GM12878 (cell line): ENCODE measurements at regions not wholly inside any gene's neighbourhood (a gene's known extent, or its start where the extent isn't known, plus 50 kb on each side); places are given as distances from the start of the nearest gene placed in this dataset.

Experiments used
- ATAC-seq: fragments of 200-7000 bp; cut with Tn5 transposase; 3 replicates; pipeline ENCODE4 v1.9.1; 2020; ENCODE audit warnings: mild to moderate bottlenecking, moderate library complexity
- BruUV-seq: library from RNA; stranded (reverse); fragments of 400-500 nt; replicated peaks from 2 replicates; lab custom pipeline; 2021; lab: Mats Ljungman, UMichigan
- CTCF ChIA-PET: fragments of 300-600 bp; sonication (Branson Sonifier 250); formaldehyde crosslinking; extraction: SDS; loops from one replicate; lab custom pipeline; 2021; ENCODE audit warnings: inconsistent platforms; lab: Yijun Ruan, JAX
- POLR2A ChIA-PET: fragments of 350-600 bp; formaldehyde crosslinking; extraction: SDS; loops from one replicate; lab custom pipeline; 2021; ENCODE audit warnings: inconsistent platforms; lab: Charles Lee
- RAD21 ChIA-PET: fragments of 300-600 bp; sonication (Branson Sonifier 250); formaldehyde crosslinking; loops from one replicate; lab custom pipeline; 2023; ENCODE audit warnings: antibody characterized with exemption; ENCODE audit not compliant: unreplicated experiment; lab: Charles Lee
- SMC1A ChIA-PET: fragments of 300-600 bp; sonication (Branson Sonifier 250); formaldehyde crosslinking; loops from one replicate; lab custom pipeline; 2023; ENCODE audit not compliant: unreplicated experiment, uncharacterized antibody; lab: Charles Lee
- DNase-seq: peaks from one replicate; pipeline ENCODE4 v3.0.0-alpha.2; 2011; ENCODE audit warnings: low read depth, low spot score
- FAIRE-seq: peaks from 3 replicates; lab custom pipeline; 2011; peaks lifted over from hg19 to GRCh38; lab: Jason Lieb, UNC
- H2AFZ ChIP-seq: 2 replicates; pipeline ENCODE4 v1.6.0; 2011; ENCODE audit warnings: low read depth, low read length, control low read depth; ENCODE audit not compliant: control insufficient read depth
- H3K27ac ChIP-seq: 2 replicates; pipeline ENCODE4 v1.5.1; 2011; ENCODE audit warnings: control low read depth; ENCODE audit not compliant: control insufficient read depth, insufficient read depth
- H3K27me3 ChIP-seq, 2 experiments: replicated peaks in 1 of 2; 2 replicates each; pipeline versions ENCODE4 v1.6.0 to v1.6.1; 2011; ENCODE audit warnings: low read length in 1 of 2; ENCODE audit not compliant: control insufficient read depth in 2 of 2, insufficient read depth in 2 of 2
- H3K36me3 ChIP-seq, 2 experiments: 2 replicates each; pipeline ENCODE4 v1.5.1; 2011; ENCODE audit warnings: low read length in 1 of 2; ENCODE audit not compliant: control insufficient read depth in 2 of 2, insufficient read depth in 2 of 2
- H3K4me1 ChIP-seq: 2 replicates; pipeline ENCODE4 v1.6.1; 2011; ENCODE audit warnings: mild to moderate bottlenecking, low read length, moderate library complexity, mixed read lengths; ENCODE audit not compliant: control insufficient read depth, insufficient read depth
- H3K4me2 ChIP-seq: 2 replicates; pipeline ENCODE4 v1.6.0; 2011; ENCODE audit warnings: control low read depth; ENCODE audit not compliant: control insufficient read depth, insufficient read depth
- H3K4me3 ChIP-seq: fragments of 200-600 bp; sonication (generic); 2 replicates; pipeline ENCODE4 v1.5.1; 2016
- H3K79me2 ChIP-seq: 2 replicates; pipeline ENCODE4 v1.6.0; 2011; ENCODE audit warnings: low read length; ENCODE audit not compliant: control insufficient read depth, insufficient read depth
- H3K9ac ChIP-seq: 2 replicates; pipeline ENCODE4 v1.8.0; 2011; ENCODE audit warnings: low read length, control low read depth, mixed read lengths; ENCODE audit not compliant: control insufficient read depth, insufficient read depth
- H3K9me3 ChIP-seq: replicated peaks from 3 replicates; pipeline ENCODE4 v1.5.1; 2011; ENCODE audit warnings: mild to moderate bottlenecking, low read length; ENCODE audit not compliant: control insufficient read depth, insufficient read depth
- H4K20me1 ChIP-seq: 2 replicates; pipeline ENCODE4 v1.6.0; 2011; ENCODE audit not compliant: control insufficient read depth, insufficient read depth
- BMI1 ChIP-seq: fragments of 450-650 bp; IDR thresholded peaks from 2 replicates; pipeline ENCODE4 v1.6.1; 2016; ENCODE audit warnings: mild to moderate bottlenecking, moderate library complexity, borderline replicate concordance
- CBX5 ChIP-seq: sonication (generic); IDR thresholded peaks from 2 replicates; pipeline ENCODE4 v1.6.1; 2016; ENCODE audit warnings: low read depth, moderate library complexity, mild to moderate bottlenecking, inconsistent platforms
- CHD2 ChIP-seq: IDR thresholded peaks from 2 replicates; pipeline ENCODE4 v1.6.1; 2011; ENCODE audit warnings: low read depth, low read length, improper control_type of control experiment, borderline replicate concordance
- ETV6 ChIP-seq, 2 experiments: fragments of 450-650 bp in 1 of 2; IDR thresholded peaks in 1 of 2; conservative IDR thresholded peaks in 1 of 2; 2 replicates each; pipeline ENCODE4 v1.6.1; 2014; ENCODE audit warnings: antibody characterized with exemption in 1 of 2, borderline replicate concordance in 1 of 2, low read depth in 1 of 2, mild to moderate bottlenecking in 1 of 2, moderate library complexity in 1 of 2
- EZH2 ChIP-seq: IDR thresholded peaks from 2 replicates; pipeline ENCODE4 v1.6.1; 2012; ENCODE audit warnings: low read depth, mild to moderate bottlenecking, control low read depth, inconsistent platforms, low read length, borderline replicate concordance; ENCODE audit not compliant: control insufficient read depth
- JUNB ChIP-seq: IDR thresholded peaks from 2 replicates; pipeline ENCODE4 v1.6.1; 2016; ENCODE audit warnings: antibody characterized with exemption, mild to moderate bottlenecking
- JUND ChIP-seq: IDR thresholded peaks from 2 replicates; pipeline ENCODE4 v1.6.1; 2012; ENCODE audit warnings: low read depth, mild to moderate bottlenecking, low read length, improper control_type of control experiment, moderate library complexity
- RAD51 ChIP-seq: fragments of 450-650 bp; IDR thresholded peaks from 2 replicates; pipeline ENCODE4 v1.6.1; 2016; ENCODE audit warnings: moderate library complexity, mild to moderate bottlenecking, inconsistent platforms
- SRF ChIP-seq, 2 experiments: IDR thresholded peaks; 2 replicates each; pipeline ENCODE4 v1.6.1; 2011; ENCODE audit warnings: low read depth in 2 of 2, low read length in 2 of 2, mild to moderate bottlenecking in 1 of 2, moderate library complexity in 1 of 2
- TCF7 ChIP-seq: IDR thresholded peaks from 2 replicates; pipeline ENCODE4 v1.6.1; 2014; ENCODE audit warnings: antibody characterized with exemption, borderline replicate concordance
- YBX1 ChIP-seq: fragments of 450-650 bp; IDR thresholded peaks from 2 replicates; pipeline ENCODE4 v1.6.1; 2016; ENCODE audit warnings: antibody characterized with exemption
- WGBS: methylation state at CpG from one replicate; pipeline ENCODE4 v1.1.6; 2016; ENCODE audit warnings: low lambda C conversion rate; ENCODE audit not compliant: insufficient replicate concordance, insufficient coverage; ENCODE audit errors: missing lambda C conversion rate; 5-methylcytosine and 5-hydroxymethylcytosine counted together
- in situ Hi-C: fragments of 300-500 bp; cut with MboI; formaldehyde crosslinking; loops from 9 replicates; pipeline ENCODE4 v1.14.3; 2018; ENCODE audit warnings: mixed read lengths
- intact Hi-C: fragments of 100-400 bp; cut with micrococcal nuclease; formaldehyde crosslinking; loops from one replicate; pipeline ENCODE4 v1.14.2; 2022; ENCODE audit not compliant: unreplicated experiment
- TF ChIP-seq, protein P1 (sequence below): fragments of 450-650 bp; IDR thresholded peaks from 2 replicates; pipeline ENCODE4 v1.6.1; 2017; ENCODE audit warnings: mild to moderate bottlenecking, low read depth, inconsistent platforms; ENCODE audit not compliant: poor library complexity, severe bottlenecking
- TF ChIP-seq, protein P2 (sequence below): fragments of 450-650 bp; IDR thresholded peaks from 2 replicates; pipeline ENCODE4 v1.6.1; 2017; ENCODE audit warnings: low read depth, mild to moderate bottlenecking, moderate library complexity

DNA sequence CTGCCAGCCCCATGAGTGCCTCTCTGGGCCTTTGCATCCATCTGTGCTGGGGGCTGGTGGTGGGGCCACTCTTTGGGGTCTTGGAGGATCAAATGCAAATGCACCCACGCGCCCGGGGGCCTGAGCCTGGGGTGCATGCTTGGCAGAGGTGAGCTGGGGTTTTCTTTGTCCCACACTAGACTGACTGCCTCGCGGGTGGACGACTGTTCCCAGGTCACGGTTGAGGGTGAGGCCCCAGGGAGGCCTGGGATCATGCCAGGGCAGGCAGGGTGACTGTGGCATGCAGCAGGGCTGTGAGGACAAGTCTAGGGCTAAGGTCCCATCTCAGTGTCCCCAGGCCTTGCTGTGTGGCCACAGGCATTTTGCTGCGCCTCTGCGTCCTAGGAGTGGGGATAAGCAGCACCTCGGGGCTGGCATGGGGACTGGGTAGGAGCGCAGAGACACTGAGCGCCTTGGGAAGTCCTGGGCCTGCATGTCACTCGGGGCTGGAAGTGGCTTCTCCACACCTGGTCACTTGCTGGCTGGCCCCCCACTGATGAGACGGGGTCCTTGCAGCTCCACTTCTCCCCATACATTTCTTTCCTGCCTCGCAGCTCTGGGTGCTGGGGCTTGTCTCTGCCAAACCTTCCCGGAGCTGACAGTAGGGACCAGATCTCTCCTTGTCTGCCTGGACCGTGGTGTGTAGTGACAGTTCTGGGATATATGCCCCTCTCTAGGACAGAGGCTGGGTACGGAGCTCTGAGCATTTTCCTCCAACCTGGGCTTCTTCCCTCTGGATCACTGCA, 133.1 kb downstream of the CTTN start (continued):
- TF ChIP-seq CBX5 (no peak), JUND (no peak), TCF7 (no peak)

DNA sequence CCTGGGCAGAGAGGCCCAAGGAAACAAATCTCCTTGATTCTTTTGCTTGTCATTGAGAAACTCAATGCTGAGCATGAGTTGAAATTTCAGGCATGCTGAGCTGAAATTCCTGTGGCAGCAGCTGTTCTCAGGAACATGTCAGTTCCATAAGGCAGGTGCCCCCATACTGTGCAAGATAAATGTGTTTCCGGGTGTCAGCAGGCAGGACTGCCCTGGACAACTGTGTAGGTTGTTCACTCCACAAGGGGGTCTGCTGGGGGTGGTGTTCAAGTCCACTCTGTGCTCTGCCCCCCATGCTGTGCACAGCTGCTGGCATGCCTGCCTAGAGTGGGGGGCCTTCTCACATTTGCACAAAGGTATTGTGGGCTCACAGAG, 133.7 kb downstream of the CTTN start:
- H4K20me1 ChIP-seq: no peaks in the 10 kb centered on the region
- H3K4me2 ChIP-seq: no peak overlapping the region
- FAIRE-seq: no peak
- no peaks in the 10 kb centered on the region for H3K27me3 ChIP-seq
- ChIA-PET POLR2A (no interaction called here), SMC1A (no interaction called here), RAD21 (no interaction called here), CTCF (no interaction called here)
- DNase-seq: no peak
- H3K4me1 ChIP-seq: no peaks in the 10 kb centered on the region
- H3K79me2 ChIP-seq: no peaks in the 10 kb centered on the region
- no peak for ATAC-seq
- H2AFZ ChIP-seq: no peak overlapping the region
- H3K4me3 ChIP-seq: no peak overlapping the region
- H3K9ac ChIP-seq: no peak overlapping the region
- intact Hi-C loops (no loop called here), in situ Hi-C loops (no loop called here)
- BruUV-seq: no TSS peak
- H3K36me3 ChIP-seq: no peaks in the 10 kb centered on the region
- H3K27ac ChIP-seq: no peak overlapping the region
- WGBS: 67% methylated on average over 1 of the region's 1 CpG
- H3K9me3 ChIP-seq: no peaks in the 10 kb centered on the region; the same call in 2 of the 3 replicates
- TF ChIP-seq, protein P1, sequence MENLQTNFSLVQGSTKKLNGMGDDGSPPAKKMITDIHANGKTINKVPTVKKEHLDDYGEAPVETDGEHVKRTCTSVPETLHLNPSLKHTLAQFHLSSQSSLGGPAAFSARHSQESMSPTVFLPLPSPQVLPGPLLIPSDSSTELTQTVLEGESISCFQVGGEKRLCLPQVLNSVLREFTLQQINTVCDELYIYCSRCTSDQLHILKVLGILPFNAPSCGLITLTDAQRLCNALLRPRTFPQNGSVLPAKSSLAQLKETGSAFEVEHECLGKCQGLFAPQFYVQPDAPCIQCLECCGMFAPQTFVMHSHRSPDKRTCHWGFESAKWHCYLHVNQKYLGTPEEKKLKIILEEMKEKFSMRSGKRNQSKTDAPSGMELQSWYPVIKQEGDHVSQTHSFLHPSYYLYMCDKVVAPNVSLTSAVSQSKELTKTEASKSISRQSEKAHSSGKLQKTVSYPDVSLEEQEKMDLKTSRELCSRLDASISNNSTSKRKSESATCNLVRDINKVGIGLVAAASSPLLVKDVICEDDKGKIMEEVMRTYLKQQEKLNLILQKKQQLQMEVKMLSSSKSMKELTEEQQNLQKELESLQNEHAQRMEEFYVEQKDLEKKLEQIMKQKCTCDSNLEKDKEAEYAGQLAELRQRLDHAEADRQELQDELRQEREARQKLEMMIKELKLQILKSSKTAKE: no peak
- TF ChIP-seq JUNB (no peak), RAD51 (no peak), BMI1 (no peak), CHD2 (no peak), YBX1 (no peak), ETV6 (conservative IDR thresholded peaks at IDR 0.05 in 1 of 2, IDR thresholded peaks at IDR 0.05 in 1 of 2; ENCODE audit: borderline replicate concordance in 1 of 2, low read depth in 1 of 2) (no peak), SRF (IDR thresholded peaks at IDR 0.05; ENCODE audit: low read depth in 2 of 2, low read length in 2 of 2) (no peak), EZH2 (no peak)
- TF ChIP-seq, protein P2, sequence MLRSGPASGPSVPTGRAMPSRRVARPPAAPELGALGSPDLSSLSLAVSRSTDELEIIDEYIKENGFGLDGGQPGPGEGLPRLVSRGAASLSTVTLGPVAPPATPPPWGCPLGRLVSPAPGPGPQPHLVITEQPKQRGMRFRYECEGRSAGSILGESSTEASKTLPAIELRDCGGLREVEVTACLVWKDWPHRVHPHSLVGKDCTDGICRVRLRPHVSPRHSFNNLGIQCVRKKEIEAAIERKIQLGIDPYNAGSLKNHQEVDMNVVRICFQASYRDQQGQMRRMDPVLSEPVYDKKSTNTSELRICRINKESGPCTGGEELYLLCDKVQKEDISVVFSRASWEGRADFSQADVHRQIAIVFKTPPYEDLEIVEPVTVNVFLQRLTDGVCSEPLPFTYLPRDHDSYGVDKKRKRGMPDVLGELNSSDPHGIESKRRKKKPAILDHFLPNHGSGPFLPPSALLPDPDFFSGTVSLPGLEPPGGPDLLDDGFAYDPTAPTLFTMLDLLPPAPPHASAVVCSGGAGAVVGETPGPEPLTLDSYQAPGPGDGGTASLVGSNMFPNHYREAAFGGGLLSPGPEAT: no peak
